Nephron (organoid): ENCODE measurements at regions not wholly inside any gene's neighbourhood (a gene's known extent, or its start where the extent isn't known, plus 50 kb on each side); places are given as distances from the start of the nearest gene placed in this dataset.
A peak's percentile ranks its signal among the peaks of the same experiment; 100 is the strongest.

Experiments used
- H3K27ac Mint-ChIP-seq, 3 experiments: 2 replicates each; pipeline ENCODE4 v1.8.0; 2020; ENCODE audit warnings: mixed read lengths in 3 of 3, mild to moderate bottlenecking in 2 of 3, moderate library complexity in 1 of 3
- H3K27me3 Mint-ChIP-seq: 2 replicates; pipeline ENCODE4 v1.8.0; 2021; ENCODE audit warnings: low read depth, mild to moderate bottlenecking, moderate library complexity, mixed read lengths
- H3K36me3 Mint-ChIP-seq: 2 replicates; pipeline ENCODE4 v1.8.0; 2020; ENCODE audit warnings: low read depth, mixed read lengths
- H3K4me1 Mint-ChIP-seq: 2 replicates; pipeline ENCODE4 v1.8.0; 2020; ENCODE audit warnings: mixed read lengths
- H3K4me3 Mint-ChIP-seq, 3 experiments: 2 replicates each; pipeline ENCODE4 v1.8.0; 2020; ENCODE audit warnings: mild to moderate bottlenecking in 3 of 3, mixed read lengths in 3 of 3, moderate library complexity in 2 of 3
- H3K9me3 Mint-ChIP-seq: 2 replicates; pipeline ENCODE4 v1.8.0; 2020; ENCODE audit warnings: mixed read lengths
- CTCF ChIP-seq, 3 experiments: fragments of 200-600 bp; sonication (generic); IDR thresholded peaks; one replicate each; pipeline ENCODE4 v1.5.0; 2021; ENCODE audit warnings: antibody characterized with exemption in 3 of 3; ENCODE audit not compliant: unreplicated experiment in 3 of 3

- Mint-ChIP-seq H3K36me3 (no peaks in the 10 kb centered on the region), H3K4me1 (peaks cover 7% of the 10 kb centered on the region), H3K27ac (no peak overlapping the region), H3K4me3 (no peak overlapping the region), H3K9me3 (peaks cover 25% of the 10 kb centered on the region), H3K27me3 (no peaks in the 10 kb centered on the region)
- no peak for TF ChIP-seq CTCF (IDR thresholded peaks at IDR 0.05; ENCODE audit: unreplicated experiment in 3 of 3)
Observed at GRCh38 chr13:33462109-33462508, 176.6 kb upstream of the STARD13 start.

- no peaks in the 10 kb centered on the region for H3K36me3 Mint-ChIP-seq
- peaks cover 7% of the 10 kb centered on the region for H3K4me1 Mint-ChIP-seq
- H3K4me3 Mint-ChIP-seq: no peak overlapping the region
- no peak for TF ChIP-seq CTCF (IDR thresholded peaks at IDR 0.05; ENCODE audit: unreplicated experiment in 3 of 3)
- no peak overlapping the region for H3K27ac Mint-ChIP-seq
- H3K9me3 Mint-ChIP-seq: peaks cover 16% of the 10 kb centered on the region
- H3K27me3 Mint-ChIP-seq: no peaks in the 10 kb centered on the region
Observed at GRCh38 chr13:33464345-33464744, 178.8 kb upstream of the STARD13 start.

GRCh38 chr13:33466262-33466661 is 180.7 kb upstream of the STARD13 start:
- no peaks in the 10 kb centered on the region for H3K27me3 Mint-ChIP-seq
- peaks cover 7% of the 10 kb centered on the region for H3K4me1 Mint-ChIP-seq

GRCh38 chr13:33467556-33467955 is 182.0 kb upstream of the STARD13 start:
- Mint-ChIP-seq H3K36me3 (no peaks in the 10 kb centered on the region), H3K9me3 (peaks cover 3% of the 10 kb centered on the region), H3K4me1 (peaks cover 7% of the 10 kb centered on the region), H3K27ac (no peak overlapping the region), H3K27me3 (no peaks in the 10 kb centered on the region), H3K4me3 (no peak overlapping the region)
- no peak for TF ChIP-seq CTCF (IDR thresholded peaks at IDR 0.05; ENCODE audit: unreplicated experiment in 3 of 3)

More at GRCh38 chr13:33466262-33466661, 180.7 kb upstream of the STARD13 start:
- no peaks in the 10 kb centered on the region for H3K36me3 Mint-ChIP-seq
- no peak overlapping the region for H3K27ac Mint-ChIP-seq
- no peak for TF ChIP-seq CTCF (IDR thresholded peaks at IDR 0.05; ENCODE audit: unreplicated experiment in 3 of 3)
- peaks cover 8% of the 10 kb centered on the region for H3K9me3 Mint-ChIP-seq
- H3K4me3 Mint-ChIP-seq: no peak overlapping the region

GRCh38 chr13:33471204-33471603 is 185.6 kb upstream of the STARD13 start:
- no peaks in the 10 kb centered on the region for H3K36me3 Mint-ChIP-seq
- no peaks in the 10 kb centered on the region for H3K27me3 Mint-ChIP-seq
- TF ChIP-seq CTCF (IDR thresholded peaks at IDR 0.05; ENCODE audit: unreplicated experiment in 3 of 3): no peak
- no peak overlapping the region for H3K4me3 Mint-ChIP-seq
- H3K4me1 Mint-ChIP-seq: peaks cover 10% of the 10 kb centered on the region
- peak overlapping the region in 1 of 3 experiments; percentile 17 for H3K27ac Mint-ChIP-seq
- peaks cover 3% of the 10 kb centered on the region for H3K9me3 Mint-ChIP-seq

GRCh38 chr13:33472446-33472845 is 186.9 kb upstream of the STARD13 start:
- peaks cover 10% of the 10 kb centered on the region for H3K9me3 Mint-ChIP-seq
- H3K36me3 Mint-ChIP-seq: no peaks in the 10 kb centered on the region
- no peak for TF ChIP-seq CTCF (IDR thresholded peaks at IDR 0.05; ENCODE audit: unreplicated experiment in 3 of 3)
- peaks cover 7% of the 10 kb centered on the region for H3K4me1 Mint-ChIP-seq
- H3K4me3 Mint-ChIP-seq: no peak overlapping the region
- H3K27ac Mint-ChIP-seq: no peak overlapping the region
- no peaks in the 10 kb centered on the region for H3K27me3 Mint-ChIP-seq
